GM08714 (cell line): ENCODE measurements at regions not wholly inside any gene's neighbourhood (a gene's known extent, or its start where the extent isn't known, plus 50 kb on each side); places are given as distances from the start of the nearest gene placed in this dataset.
"Not testable (repeated sequence)": the region's sequence is repeated elsewhere in the genome, so short reads cannot be mapped to it uniquely, and the experiment has no call there.

Experiments
- H3K4me3 ChIP-seq: fragments of 200-500 bp; sonication (Bioruptor generic); 2 replicates; pipeline ENCODE4 v1.5.1; 2014; ENCODE audit warnings: mild to moderate bottlenecking, low read length, inconsistent platforms

- H3K4me3 ChIP-seq = not testable (repeated sequence)
Observed at GRCh38 chr1:120238867-120239266, 62.5 kb upstream of the SEC22B start.

DNA sequence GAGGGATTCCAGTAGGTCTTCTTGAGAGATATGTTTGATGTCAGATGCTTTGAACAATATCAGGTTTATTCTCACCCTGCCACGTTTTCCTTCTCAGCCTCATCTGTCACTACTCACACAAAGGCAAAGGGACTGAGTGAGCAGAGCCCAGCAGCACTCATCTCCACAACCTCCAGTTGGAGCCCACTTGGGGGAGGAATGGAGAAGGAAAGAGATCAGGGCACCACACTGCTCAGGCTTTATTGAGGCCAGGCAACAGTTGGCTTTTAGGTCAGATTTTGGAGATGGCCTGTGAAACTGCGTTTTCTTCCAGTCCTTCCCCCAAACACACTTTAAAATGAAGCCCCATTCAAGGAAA lies 57.3 kb upstream of the SEC22B start:
- H3K4me3 ChIP-seq = not testable (repeated sequence)

- H3K4me3 ChIP-seq = not testable (repeated sequence)
Observed at GRCh38 chr1:120232834-120233660, 56.7 kb upstream of the SEC22B start.

- H3K4me3 ChIP-seq = not testable (repeated sequence)
Observed at GRCh38 chr1:120229835-120230234, 53.5 kb upstream of the SEC22B start.
